Keratinocyte (primary cell): ENCODE measurements at regions not wholly inside any gene's neighbourhood (a gene's known extent, or its start where the extent isn't known, plus 50 kb on each side); places are given as distances from the start of the nearest gene placed in this dataset.

Experiments used
- DNase-seq: peaks from one replicate; pipeline ENCODE4 v3.0.0-alpha.2; 2011; ENCODE audit warnings: low read depth, missing footprints, low spot score
- FAIRE-seq: peaks from 2 replicates; lab custom pipeline; 2011; peaks lifted over from hg19 to GRCh38; lab: Jason Lieb, UNC
- H2AFZ ChIP-seq: 2 replicates; pipeline ENCODE4 v1.6.0; 2012; ENCODE audit warnings: low read length, control low read depth, inconsistent platforms; ENCODE audit not compliant: control insufficient read depth
- H3K27ac ChIP-seq: 2 replicates; pipeline ENCODE4 v1.5.1; 2011; ENCODE audit warnings: low read length; ENCODE audit not compliant: control insufficient read depth, insufficient read depth
- H3K27me3 ChIP-seq: 3 replicates; pipeline ENCODE4 v1.6.0; 2011; ENCODE audit warnings: low read length; ENCODE audit not compliant: control insufficient read depth, insufficient read depth; ENCODE audit errors: extremely low read depth
- H3K36me3 ChIP-seq, 2 experiments: 2 replicates in 1 of 2; 3 replicates in 1 of 2; pipeline ENCODE4 v1.5.1; 2011; ENCODE audit warnings: low read length in 2 of 2, mild to moderate bottlenecking in 1 of 2; ENCODE audit not compliant: control insufficient read depth in 2 of 2, insufficient read depth in 2 of 2; ENCODE audit errors: extremely low read depth in 1 of 2
- H3K4me1 ChIP-seq: 3 replicates; pipeline ENCODE4 v1.5.1; 2011; ENCODE audit warnings: low read length; ENCODE audit not compliant: control insufficient read depth, insufficient read depth; ENCODE audit errors: extremely low read depth
- H3K4me2 ChIP-seq: 3 replicates; pipeline ENCODE4 v1.6.0; 2011; ENCODE audit warnings: low read depth, low read length; ENCODE audit not compliant: control insufficient read depth, insufficient read depth; ENCODE audit errors: extremely low read depth
- H3K4me3 ChIP-seq, 3 experiments: fragments of 200-600 bp in 1 of 3; sonication (generic) in 1 of 3; 2 replicates in 2 of 3; 3 replicates in 1 of 3; pipeline ENCODE4 v1.5.1; 2011 to 2016; ENCODE audit warnings: low read length in 3 of 3, mild to moderate bottlenecking in 3 of 3, control low read depth in 2 of 3, inconsistent platforms in 1 of 3, low read depth in 1 of 3, mixed read lengths in 1 of 3, mixed run types in 1 of 3, moderate library complexity in 1 of 3; ENCODE audit not compliant: control insufficient read depth in 2 of 3, insufficient read depth in 2 of 3; ENCODE audit errors: extremely low read depth in 1 of 3
- H3K79me2 ChIP-seq: 2 replicates; pipeline ENCODE4 v1.6.0; 2012; ENCODE audit warnings: low read length; ENCODE audit not compliant: control insufficient read depth, insufficient read depth
- H3K9ac ChIP-seq: 3 replicates; pipeline ENCODE4 v1.6.0; 2011; ENCODE audit warnings: low read length; ENCODE audit not compliant: control insufficient read depth, insufficient read depth; ENCODE audit errors: extremely low read depth
- H3K9me1 ChIP-seq: 3 replicates; pipeline ENCODE4 v1.6.0; 2011; ENCODE audit warnings: low read length; ENCODE audit not compliant: control insufficient read depth, insufficient read depth; ENCODE audit errors: extremely low read depth
- H3K9me3 ChIP-seq: 2 replicates; pipeline ENCODE4 v1.5.1; 2012; ENCODE audit warnings: low read depth, low read length; ENCODE audit not compliant: control insufficient read depth
- H4K20me1 ChIP-seq: 3 replicates; pipeline ENCODE4 v1.6.0; 2011; ENCODE audit warnings: low read length; ENCODE audit not compliant: control insufficient read depth, insufficient read depth; ENCODE audit errors: extremely low read depth
- EZH2 ChIP-seq: IDR thresholded peaks from one replicate; pipeline ENCODE4 v1.6.1; 2012; ENCODE audit warnings: inconsistent platforms, mild to moderate bottlenecking, low read length, moderate library complexity
- dilution Hi-C: fragments of 300-500 bp; cut with MboI; formaldehyde crosslinking; loops from one replicate; pipeline ENCODE4 v1.7.0; 2020; ENCODE audit warnings: low sequenced_read_pairs; ENCODE audit not compliant: extremely low pct_ligation_motif_present
- TF ChIP-seq, protein P1 (sequence below), 3 experiments: IDR thresholded peaks in 1 of 3; conservative IDR thresholded peaks in 1 of 3; optimal IDR thresholded peaks in 1 of 3; 2 replicates in 2 of 3; 3 replicates in 1 of 3; pipeline versions ENCODE3 to v1.5.1; 2011; ENCODE audit warnings: low read length in 3 of 3, mild to moderate bottlenecking in 3 of 3, moderate library complexity in 2 of 3, control low read depth in 1 of 3, inconsistent platforms in 1 of 3; ENCODE audit not compliant: insufficient read depth in 2 of 3; ENCODE audit errors: extremely low read depth in 1 of 3

DNA sequence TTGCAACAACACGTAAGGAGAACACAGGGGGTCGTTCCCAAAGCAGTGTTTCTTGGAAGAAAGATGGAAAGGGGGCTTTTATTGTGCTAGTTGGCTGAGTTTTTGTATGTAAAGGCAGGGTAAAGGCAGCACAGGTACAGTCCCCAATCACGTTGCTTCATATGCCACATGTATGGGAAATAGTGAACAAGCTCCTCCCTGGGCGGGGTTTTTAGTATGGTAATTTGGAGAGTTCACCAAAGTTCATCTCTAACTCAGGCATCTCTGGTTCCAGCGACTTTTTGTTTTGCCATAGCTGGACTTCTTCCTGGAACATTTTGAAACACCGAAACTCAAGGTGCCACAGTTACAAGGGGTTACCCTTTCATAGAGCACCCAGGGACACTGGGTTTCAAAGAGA is 133.9 kb downstream of the CAAP1 start:
- DNase-seq (no peak), FAIRE-seq (no peak)
- no peaks in the 10 kb centered on the region for H3K4me1 ChIP-seq
- TF ChIP-seq, protein P1, sequence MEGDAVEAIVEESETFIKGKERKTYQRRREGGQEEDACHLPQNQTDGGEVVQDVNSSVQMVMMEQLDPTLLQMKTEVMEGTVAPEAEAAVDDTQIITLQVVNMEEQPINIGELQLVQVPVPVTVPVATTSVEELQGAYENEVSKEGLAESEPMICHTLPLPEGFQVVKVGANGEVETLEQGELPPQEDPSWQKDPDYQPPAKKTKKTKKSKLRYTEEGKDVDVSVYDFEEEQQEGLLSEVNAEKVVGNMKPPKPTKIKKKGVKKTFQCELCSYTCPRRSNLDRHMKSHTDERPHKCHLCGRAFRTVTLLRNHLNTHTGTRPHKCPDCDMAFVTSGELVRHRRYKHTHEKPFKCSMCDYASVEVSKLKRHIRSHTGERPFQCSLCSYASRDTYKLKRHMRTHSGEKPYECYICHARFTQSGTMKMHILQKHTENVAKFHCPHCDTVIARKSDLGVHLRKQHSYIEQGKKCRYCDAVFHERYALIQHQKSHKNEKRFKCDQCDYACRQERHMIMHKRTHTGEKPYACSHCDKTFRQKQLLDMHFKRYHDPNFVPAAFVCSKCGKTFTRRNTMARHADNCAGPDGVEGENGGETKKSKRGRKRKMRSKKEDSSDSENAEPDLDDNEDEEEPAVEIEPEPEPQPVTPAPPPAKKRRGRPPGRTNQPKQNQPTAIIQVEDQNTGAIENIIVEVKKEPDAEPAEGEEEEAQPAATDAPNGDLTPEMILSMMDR (optimal IDR thresholded peaks at IDR 0.05 in 1 of 3, IDR thresholded peaks at IDR 0.05 in 1 of 3, conservative IDR thresholded peaks at IDR 0.05 in 1 of 3; ENCODE audit: extremely low read depth in 1 of 3, insufficient read depth in 2 of 3, low read length in 3 of 3), result no peak
- no peak for TF ChIP-seq EZH2
- H3K4me2 ChIP-seq, result no peak overlapping the region
- H3K27me3 ChIP-seq, result no peaks in the 10 kb centered on the region
- dilution Hi-C loops, result no loop called here
- H3K4me3 ChIP-seq, result no peak overlapping the region
- H3K79me2 ChIP-seq, result no peaks in the 10 kb centered on the region
- H3K27ac ChIP-seq, result no peak overlapping the region
- H3K9ac ChIP-seq, result no peak overlapping the region
- H3K9me1 ChIP-seq, result no peaks in the 10 kb centered on the region
- no peaks in the 10 kb centered on the region for H3K36me3 ChIP-seq
- H2AFZ ChIP-seq, result no peak overlapping the region
- H4K20me1 ChIP-seq, result no peaks in the 10 kb centered on the region
- no peaks in the 10 kb centered on the region for H3K9me3 ChIP-seq

DNA sequence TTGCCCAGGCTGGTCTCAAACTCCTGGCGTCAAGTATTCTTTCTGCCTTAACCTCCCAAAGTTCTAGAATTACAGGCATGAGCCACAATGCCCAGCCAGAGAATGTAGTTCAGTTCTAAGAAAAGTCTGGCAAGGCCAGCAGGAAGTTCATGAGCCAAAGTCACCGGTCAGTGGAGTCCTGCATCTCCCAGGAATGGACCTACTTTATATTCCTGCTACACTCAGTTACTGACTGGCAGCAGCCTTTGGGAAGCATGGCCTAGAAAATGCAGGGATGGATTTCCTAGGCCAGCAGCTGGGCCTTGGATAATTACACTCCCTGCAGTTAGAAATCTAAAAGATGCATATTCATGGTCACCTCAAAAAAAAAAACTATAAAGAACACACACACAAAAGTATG is 135.7 kb downstream of the CAAP1 start:
- no peak overlapping the region for H2AFZ ChIP-seq
- TF ChIP-seq, protein P1 (optimal IDR thresholded peaks at IDR 0.05 in 1 of 3, IDR thresholded peaks at IDR 0.05 in 1 of 3, conservative IDR thresholded peaks at IDR 0.05 in 1 of 3; ENCODE audit: extremely low read depth in 1 of 3, insufficient read depth in 2 of 3, low read length in 3 of 3), result no peak
- TF ChIP-seq EZH2, result no peak
- H3K4me2 ChIP-seq, result no peak overlapping the region
- dilution Hi-C loops, result no loop called here
- H4K20me1 ChIP-seq, result no peaks in the 10 kb centered on the region
- no peaks in the 10 kb centered on the region for H3K27me3 ChIP-seq
- H3K9me3 ChIP-seq, result no peaks in the 10 kb centered on the region
- no peak overlapping the region for H3K27ac ChIP-seq
- H3K4me3 ChIP-seq, result no peak overlapping the region
- no peak overlapping the region for H3K9ac ChIP-seq
- no peaks in the 10 kb centered on the region for H3K79me2 ChIP-seq
- no peak for DNase-seq
- no peaks in the 10 kb centered on the region for H3K36me3 ChIP-seq
- H3K4me1 ChIP-seq, result no peaks in the 10 kb centered on the region
- no peak for FAIRE-seq
- no peaks in the 10 kb centered on the region for H3K9me1 ChIP-seq
